SKM-1 treated with dmso at 0.1 percent for 144 hours (cell line): ENCODE measurements at regions not wholly inside any gene's neighbourhood (a gene's known extent, or its start where the extent isn't known, plus 50 kb on each side); places are given as distances from the start of the nearest gene placed in this dataset.
"Not testable (repeated sequence)": the region's sequence is repeated elsewhere in the genome, so short reads cannot be mapped to it uniquely, and the experiment has no call there.

Experiments
- DNase-seq: peaks from one replicate; lab custom pipeline; 2025; ENCODE audit not compliant: unreplicated experiment; lab: John Stamatoyannopoulos, UW

- no peak for DNase-seq
These were observed 302.2 kb downstream of the RPS24 start for GRCh38 chr10:78335691-78336401.

- DNase-seq: no peak
These were observed 302.7 kb downstream of the RPS24 start for GRCh38 chr10:78336402-78336791.

DNA sequence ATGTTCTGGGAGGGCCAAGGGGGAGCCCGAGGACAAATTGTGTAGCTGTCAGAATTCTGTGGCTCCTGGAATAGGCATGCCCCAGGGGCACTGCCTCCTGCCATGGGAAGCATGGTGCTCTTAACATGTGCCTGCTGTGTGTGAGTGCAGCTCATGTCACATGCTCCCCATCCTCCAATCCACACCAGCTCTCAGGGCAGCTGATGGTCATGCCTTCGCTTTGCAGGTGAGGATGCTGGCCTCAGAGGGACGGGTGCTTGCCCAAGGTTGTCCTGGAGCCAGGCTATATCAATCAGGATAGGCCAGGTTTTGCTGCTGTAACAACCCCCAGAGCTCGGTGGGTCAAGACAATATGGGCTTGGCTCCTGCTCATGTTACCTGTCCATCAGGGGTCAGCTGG is 303.4 kb downstream of the RPS24 start:
- no peak for DNase-seq

GRCh38 chr10:78337646-78338391 is 304.2 kb downstream of the RPS24 start:
- no peak for DNase-seq

DNA sequence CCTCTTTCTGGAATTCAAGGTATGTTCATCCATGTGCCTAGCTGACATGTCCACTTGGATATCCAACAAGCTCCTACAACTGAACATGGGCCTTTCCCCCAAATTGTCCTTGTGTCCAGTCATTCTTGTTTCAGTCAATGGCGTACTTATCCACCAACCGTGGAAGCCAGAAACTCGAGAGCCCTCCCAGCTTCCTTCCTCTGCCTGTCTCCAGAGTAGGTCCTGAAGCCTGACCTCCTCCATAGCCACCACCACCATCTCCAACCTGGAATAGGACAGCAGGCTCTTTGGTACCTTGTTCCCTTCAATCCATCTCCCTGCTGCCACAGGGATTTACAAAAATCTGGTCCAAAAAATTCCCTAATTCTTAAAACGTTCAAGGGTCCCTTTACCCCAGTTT is 305.1 kb downstream of the RPS24 start:
- no peak for DNase-seq

GRCh38 chr10:78339251-78339650 is 305.6 kb downstream of the RPS24 start:
- no peak for DNase-seq

DNA sequence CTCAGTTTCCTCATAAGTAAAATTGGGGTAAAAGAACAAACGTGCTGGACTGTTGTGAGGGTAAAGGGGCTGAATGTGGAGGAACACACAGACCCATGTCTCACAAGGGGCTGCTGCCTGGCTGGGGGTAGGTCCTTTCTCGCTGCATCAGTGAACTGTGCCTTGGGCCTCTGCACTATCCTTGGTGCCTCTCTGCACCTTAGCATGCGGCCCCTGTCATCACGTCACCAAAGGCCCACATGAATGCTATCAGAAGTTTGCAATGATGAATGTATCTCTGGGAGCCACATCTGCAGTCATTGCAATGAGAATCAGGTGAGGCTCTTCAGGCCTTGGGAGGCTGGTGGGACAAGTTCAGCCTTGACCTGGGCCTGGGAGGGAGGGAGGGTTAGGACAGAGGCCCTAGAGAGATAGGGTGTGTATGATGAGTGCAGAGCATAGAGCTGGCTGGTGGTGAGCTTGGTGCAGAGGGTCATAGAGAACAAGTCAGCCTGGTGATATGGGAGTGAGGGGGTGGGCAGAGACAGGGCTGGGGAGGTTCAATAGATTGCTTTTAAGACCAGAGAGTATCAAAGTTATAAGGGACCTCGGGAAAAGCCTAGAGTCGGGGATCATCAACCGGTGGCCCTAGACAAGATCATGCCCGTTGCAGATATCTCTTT is 308.4 kb downstream of the RPS24 start:
- DNase-seq: no peak

DNA sequence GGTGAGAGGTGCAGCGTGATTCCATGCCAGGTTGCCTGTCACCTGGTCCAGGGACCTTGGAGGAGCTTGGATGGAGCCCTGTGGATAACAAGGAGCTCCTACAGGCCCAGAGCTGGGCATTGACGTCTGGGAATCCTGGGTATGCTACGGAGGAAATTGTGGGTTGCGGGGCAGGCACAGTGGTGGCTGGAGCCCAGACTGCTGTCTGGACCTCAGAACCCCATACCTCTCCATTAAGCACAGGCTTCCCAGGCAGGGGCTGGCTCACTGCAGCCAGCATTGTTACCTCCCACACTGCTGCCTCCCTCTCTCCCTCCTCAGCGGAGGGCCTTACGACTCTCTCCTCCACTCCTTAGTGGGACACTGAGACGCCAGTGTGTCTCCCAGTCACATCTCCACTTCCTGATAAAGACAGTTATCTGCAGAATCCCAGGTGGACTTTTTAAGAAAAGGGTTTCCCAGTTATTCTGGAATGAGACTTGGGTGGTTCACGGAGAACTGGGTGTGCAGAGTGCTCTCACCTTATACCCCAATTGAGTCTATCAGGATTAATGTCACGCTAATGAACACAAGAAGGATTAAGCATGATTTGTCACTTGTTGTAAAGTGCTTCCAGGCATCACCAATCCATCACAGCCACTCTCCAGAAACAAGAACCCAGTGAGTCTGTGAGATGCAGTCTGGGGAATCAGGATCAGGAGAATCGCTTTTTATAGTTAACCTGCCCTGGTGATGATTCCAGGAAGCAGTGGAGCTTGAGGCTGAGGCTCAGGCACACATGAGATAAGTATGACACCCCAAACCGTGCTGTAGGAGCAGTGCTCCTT is 309.4 kb downstream of the RPS24 start:
- no peak for DNase-seq

GRCh38 chr10:78344257-78344656 is 310.6 kb downstream of the RPS24 start:
- not testable (repeated sequence) for DNase-seq

GRCh38 chr10:78345515-78345914 is 311.9 kb downstream of the RPS24 start:
- DNase-seq: not testable (repeated sequence)

DNA sequence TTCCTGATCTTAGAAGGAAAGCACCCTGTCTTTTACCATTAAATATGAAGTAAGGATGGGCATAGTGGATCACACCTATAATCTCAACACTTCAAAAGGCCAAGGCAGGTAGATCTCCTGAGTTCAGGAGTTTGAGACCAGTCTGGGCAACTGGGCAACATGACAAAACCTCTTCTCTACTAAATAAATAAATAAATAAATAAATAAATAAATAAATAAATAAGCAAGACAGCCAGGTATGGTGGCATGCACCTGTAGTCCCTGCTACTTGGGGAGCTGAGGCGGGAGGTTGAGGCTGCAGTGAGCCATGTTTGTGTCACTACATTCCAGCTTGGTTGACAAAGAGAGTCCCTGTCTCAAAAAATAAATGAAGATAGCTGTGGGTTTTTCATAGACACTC is 313.1 kb downstream of the RPS24 start:
- no peak for DNase-seq

GRCh38 chr10:78348411-78349164 is 314.9 kb downstream of the RPS24 start:
- DNase-seq: no peak

DNA sequence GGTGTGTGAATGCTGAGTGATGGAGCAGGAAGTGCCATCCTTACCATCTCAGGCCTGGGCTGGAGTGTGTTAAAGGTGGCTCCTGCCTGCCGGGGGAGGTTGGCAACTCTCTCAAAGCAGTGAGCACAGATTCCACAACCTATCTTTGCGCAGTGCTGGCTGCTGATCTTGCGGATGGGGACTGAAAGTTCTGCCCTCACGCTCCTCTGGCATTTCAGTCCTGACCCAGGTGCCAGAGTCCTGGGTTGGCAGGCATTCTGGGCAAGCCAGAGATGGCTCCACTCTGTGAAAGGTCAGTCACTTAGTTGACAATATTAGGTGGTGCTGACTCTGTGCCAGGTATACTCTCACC is 315.5 kb downstream of the RPS24 start:
- DNase-seq: no peak

GRCh38 chr10:78349911-78350663 is 316.4 kb downstream of the RPS24 start:
- no peak for DNase-seq

DNA sequence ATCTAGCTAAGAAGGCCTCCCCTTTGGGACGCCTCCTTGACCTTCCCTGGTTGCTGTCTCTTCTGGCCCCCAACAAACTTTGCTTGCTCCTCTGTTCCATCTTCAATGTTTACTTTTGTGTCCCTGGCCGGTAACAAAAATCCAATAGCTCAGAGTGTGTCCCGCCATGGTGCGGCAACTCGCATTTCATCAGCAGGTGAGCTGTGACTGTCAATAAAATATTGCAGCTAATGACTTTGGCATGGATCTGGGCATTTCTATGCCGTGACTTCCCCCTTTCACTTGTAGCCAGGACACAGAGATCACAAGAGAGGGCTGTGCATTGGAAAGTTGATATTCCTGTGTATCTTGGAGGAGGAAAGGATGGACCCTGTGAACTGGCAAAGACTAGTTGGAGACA is 317.6 kb downstream of the RPS24 start:
- DNase-seq: no peak

DNA sequence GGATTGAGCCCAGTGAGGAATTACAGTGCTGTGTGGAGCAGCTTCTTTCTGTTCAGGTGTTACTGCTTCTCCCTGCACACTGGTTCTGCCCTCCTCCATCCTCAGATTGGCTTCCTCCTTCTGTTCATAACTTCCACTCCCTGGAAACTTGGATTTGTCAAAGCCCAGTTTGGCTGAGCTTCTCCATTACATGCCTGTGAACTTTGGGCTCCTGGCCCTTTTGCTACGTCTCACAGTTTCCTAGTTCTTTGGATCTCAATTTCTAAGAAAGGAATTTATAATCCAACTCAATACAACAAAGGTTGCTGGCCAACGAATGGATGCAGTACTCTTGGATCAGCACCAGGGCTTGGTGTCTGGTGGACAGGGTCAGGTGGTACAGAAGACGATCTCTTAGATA is 318.1 kb downstream of the RPS24 start:
- no peak for DNase-seq

GRCh38 chr10:78353636-78354035 is 320.0 kb downstream of the RPS24 start:
- no peak for DNase-seq

GRCh38 chr10:78354101-78354500 is 320.4 kb downstream of the RPS24 start:
- DNase-seq: no peak

- DNase-seq: no peak
These were observed 322.7 kb downstream of the RPS24 start for GRCh38 chr10:78356291-78356900.
